HK-2 (cell line): ENCODE measurements at regions not wholly inside any gene's neighbourhood (a gene's known extent, or its start where the extent isn't known, plus 50 kb on each side); places are given as distances from the start of the nearest gene placed in this dataset.
"Not testable (repeated sequence)": the region's sequence is repeated elsewhere in the genome, so short reads cannot be mapped to it uniquely, and the experiment has no call there.

Experiments used
- DNase-seq: peaks from one replicate; pipeline ENCODE4 v3.0.0-alpha.2; 2018; ENCODE audit not compliant: unreplicated experiment

- no peak for DNase-seq
These were observed 459.8 kb downstream of the METTL4 start for GRCh38 chr18:2111456-2111855.

- DNase-seq, result no peak
These were observed 458.8 kb downstream of the METTL4 start for GRCh38 chr18:2112435-2113045.

GRCh38 chr18:2114289-2114688 lies 457.0 kb downstream of the METTL4 start:
- DNase-seq, result no peak

- no peak for DNase-seq
These were observed 456.5 kb downstream of the METTL4 start for GRCh38 chr18:2114765-2115164.

- DNase-seq, result no peak
These were observed 450.1 kb downstream of the METTL4 start for GRCh38 chr18:2121224-2121623.

GRCh38 chr18:2123077-2123476 lies 448.2 kb downstream of the METTL4 start:
- no peak for DNase-seq

GRCh38 chr18:2134364-2134763 lies 436.9 kb downstream of the METTL4 start:
- no peak for DNase-seq

GRCh38 chr18:2135309-2135708 lies 436.0 kb downstream of the METTL4 start:
- DNase-seq, result no peak

GRCh38 chr18:2138552-2138951 lies 432.8 kb downstream of the METTL4 start:
- DNase-seq, result no peak

GRCh38 chr18:2139691-2140090 lies 431.6 kb downstream of the METTL4 start:
- DNase-seq, result no peak

- DNase-seq, result no peak
These were observed 427.7 kb downstream of the METTL4 start for GRCh38 chr18:2143636-2144035.

GRCh38 chr18:2144811-2145210 lies 426.5 kb downstream of the METTL4 start:
- DNase-seq, result no peak

- no peak for DNase-seq
These were observed 425.2 kb downstream of the METTL4 start for GRCh38 chr18:2146092-2146491.

- no peak for DNase-seq
These were observed 424.6 kb downstream of the METTL4 start for GRCh38 chr18:2146754-2147153.

- no peak for DNase-seq
These were observed 423.7 kb downstream of the METTL4 start for GRCh38 chr18:2147476-2148230.

- DNase-seq, result no peak
These were observed 422.5 kb downstream of the METTL4 start for GRCh38 chr18:2148823-2149222.

- no peak for DNase-seq
These were observed 420.7 kb downstream of the METTL4 start for GRCh38 chr18:2150566-2150965.

GRCh38 chr18:2154278-2154677 lies 417.0 kb downstream of the METTL4 start:
- no peak for DNase-seq

GRCh38 chr18:2164644-2165550 lies 406.4 kb downstream of the METTL4 start:
- DNase-seq, result no peak

- DNase-seq, result not testable (repeated sequence)
These were observed 404.4 kb downstream of the METTL4 start for GRCh38 chr18:2166876-2167275.

- no peak for DNase-seq
These were observed 403.3 kb downstream of the METTL4 start for GRCh38 chr18:2168022-2168421.

GRCh38 chr18:2169656-2170055 lies 401.6 kb downstream of the METTL4 start:
- DNase-seq, result no peak
